ENCODE measurements at regions not wholly inside any gene's neighbourhood (a gene's known extent, or its start where the extent isn't known, plus 50 kb on each side); places are given as distances from the start of the nearest gene placed in this dataset.

- TF ChIP-seq EZH2phosphoT487 (IDR thresholded peaks at IDR 0.05; ENCODE audit: borderline replicate concordance) (no peak), CTCF (conservative IDR thresholded peaks at IDR 0.05; ENCODE audit: low read length) (no peak)
- Histone ChIP-seq H3K4me3 (ENCODE audit: low read length, poor library complexity, severe bottlenecking) (no peak overlapping the region), H3K79me2 (ENCODE audit: insufficient read depth, low read length) (no peaks in the 10 kb centered on the region), H3F3A (ENCODE audit: low read depth) (no peaks in the 10 kb centered on the region), H3K9me3 (ENCODE audit: insufficient read depth, low read depth, low read length) (no peaks in the 10 kb centered on the region), H3K9ac (ENCODE audit: low read depth, low read length, poor library complexity, severe bottlenecking) (no peak overlapping the region), H3K27me3 (ENCODE audit: insufficient read depth, low read length, poor library complexity, severe bottlenecking) (no peaks in the 10 kb centered on the region), H3K4me2 (ENCODE audit: low read depth, low read length, poor library complexity, severe bottlenecking) (no peak overlapping the region), H3K36me3 (ENCODE audit: insufficient read depth, low read length) (no peaks in the 10 kb centered on the region), H3K9me2 (replicated peaks; ENCODE audit: low read depth, low read length) (no peaks in the 10 kb centered on the region), H2AFZ (ENCODE audit: low read length) (no peak overlapping the region), H4K20me1 (ENCODE audit: insufficient read depth, low read length, poor library complexity, severe bottlenecking) (no peaks in the 10 kb centered on the region), H3K4me1 (ENCODE audit: insufficient read depth, low read length, poor library complexity, severe bottlenecking) (no peaks in the 10 kb centered on the region)
Measured at GRCh38 chr9:79447762-79448161, 124.0 kb upstream of the TLE4 start.

- Histone ChIP-seq H3K4me2 (ENCODE audit: low read depth, low read length, poor library complexity, severe bottlenecking) (no peak overlapping the region), H3K79me2 (ENCODE audit: insufficient read depth, low read length) (no peaks in the 10 kb centered on the region), H3K27me3 (ENCODE audit: insufficient read depth, low read length, poor library complexity, severe bottlenecking) (no peaks in the 10 kb centered on the region), H3K9ac (ENCODE audit: low read depth, low read length, poor library complexity, severe bottlenecking) (no peak overlapping the region), H3K36me3 (ENCODE audit: insufficient read depth, low read length) (no peaks in the 10 kb centered on the region), H3K4me3 (ENCODE audit: low read length, poor library complexity, severe bottlenecking) (no peak overlapping the region), H3K9me3 (ENCODE audit: insufficient read depth, low read depth, low read length) (no peaks in the 10 kb centered on the region), H3K4me1 (ENCODE audit: insufficient read depth, low read length, poor library complexity, severe bottlenecking) (no peaks in the 10 kb centered on the region), H3K9me2 (replicated peaks; ENCODE audit: low read depth, low read length) (no peaks in the 10 kb centered on the region), H3F3A (ENCODE audit: low read depth) (no peaks in the 10 kb centered on the region), H2AFZ (ENCODE audit: low read length) (no peak overlapping the region), H4K20me1 (ENCODE audit: insufficient read depth, low read length, poor library complexity, severe bottlenecking) (no peaks in the 10 kb centered on the region)
- no peak for TF ChIP-seq EZH2phosphoT487 (IDR thresholded peaks at IDR 0.05; ENCODE audit: borderline replicate concordance)
- TF ChIP-seq CTCF (conservative IDR thresholded peaks at IDR 0.05; ENCODE audit: low read length), result no peak
Measured at GRCh38 chr9:79452265-79452664, 119.5 kb upstream of the TLE4 start.

- Histone ChIP-seq H3K4me3 (ENCODE audit: low read length, poor library complexity, severe bottlenecking) (no peak overlapping the region), H3K27me3 (ENCODE audit: insufficient read depth, low read length, poor library complexity, severe bottlenecking) (no peaks in the 10 kb centered on the region), H3K9ac (ENCODE audit: low read depth, low read length, poor library complexity, severe bottlenecking) (no peak overlapping the region), H3K79me2 (ENCODE audit: insufficient read depth, low read length) (no peaks in the 10 kb centered on the region), H3F3A (ENCODE audit: low read depth) (no peaks in the 10 kb centered on the region), H4K20me1 (ENCODE audit: insufficient read depth, low read length, poor library complexity, severe bottlenecking) (no peaks in the 10 kb centered on the region), H3K4me2 (ENCODE audit: low read depth, low read length, poor library complexity, severe bottlenecking) (no peak overlapping the region), H3K9me2 (replicated peaks; ENCODE audit: low read depth, low read length) (no peaks in the 10 kb centered on the region), H2AFZ (ENCODE audit: low read length) (no peak overlapping the region), H3K9me3 (ENCODE audit: insufficient read depth, low read depth, low read length) (no peaks in the 10 kb centered on the region), H3K4me1 (ENCODE audit: insufficient read depth, low read length, poor library complexity, severe bottlenecking) (peaks cover 7% of the 10 kb centered on the region), H3K36me3 (ENCODE audit: insufficient read depth, low read length) (no peaks in the 10 kb centered on the region)
- TF ChIP-seq EZH2phosphoT487 (IDR thresholded peaks at IDR 0.05; ENCODE audit: borderline replicate concordance), result no peak
- TF ChIP-seq CTCF (conservative IDR thresholded peaks at IDR 0.05; ENCODE audit: low read length), result no peak
Measured at GRCh38 chr9:79461712-79462111, 110.1 kb upstream of the TLE4 start.
